HG03565 (cell line): ENCODE measurements at regions not wholly inside any gene's neighbourhood (a gene's known extent, or its start where the extent isn't known, plus 50 kb on each side); places are given as distances from the start of the nearest gene placed in this dataset.

Source experiments
- ATAC-seq: cut with Tn5 transposase; IDR thresholded peaks from one replicate; pipeline ENCODE4 v1.9.1; 2021; ENCODE audit warnings: mild to moderate bottlenecking, moderate library complexity; ENCODE audit not compliant: unreplicated experiment

DNA sequence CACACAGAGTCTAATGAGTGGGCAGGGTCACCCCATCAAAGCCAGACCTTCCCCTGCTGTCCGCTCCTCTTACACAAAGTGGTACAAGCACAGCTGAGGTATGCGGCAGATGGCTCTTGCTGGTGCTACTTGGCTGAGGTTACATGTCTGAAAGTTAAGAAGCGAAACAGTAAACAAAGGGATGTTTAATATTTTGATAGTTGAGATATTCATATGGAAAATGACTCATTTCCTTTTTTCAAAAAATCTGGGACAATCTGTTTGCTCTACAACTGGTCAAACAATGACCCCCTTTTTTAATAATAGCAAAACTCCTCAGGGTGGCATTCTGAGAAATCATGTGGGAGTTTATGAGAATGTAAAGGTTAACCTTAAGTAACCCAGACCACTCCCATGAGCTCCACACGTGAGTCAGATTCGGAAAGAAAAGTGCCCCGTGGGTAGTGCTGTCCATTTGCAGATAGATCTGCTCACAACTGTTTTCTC is 245.3 kb downstream of the TBXT start:
- no peak for ATAC-seq

DNA sequence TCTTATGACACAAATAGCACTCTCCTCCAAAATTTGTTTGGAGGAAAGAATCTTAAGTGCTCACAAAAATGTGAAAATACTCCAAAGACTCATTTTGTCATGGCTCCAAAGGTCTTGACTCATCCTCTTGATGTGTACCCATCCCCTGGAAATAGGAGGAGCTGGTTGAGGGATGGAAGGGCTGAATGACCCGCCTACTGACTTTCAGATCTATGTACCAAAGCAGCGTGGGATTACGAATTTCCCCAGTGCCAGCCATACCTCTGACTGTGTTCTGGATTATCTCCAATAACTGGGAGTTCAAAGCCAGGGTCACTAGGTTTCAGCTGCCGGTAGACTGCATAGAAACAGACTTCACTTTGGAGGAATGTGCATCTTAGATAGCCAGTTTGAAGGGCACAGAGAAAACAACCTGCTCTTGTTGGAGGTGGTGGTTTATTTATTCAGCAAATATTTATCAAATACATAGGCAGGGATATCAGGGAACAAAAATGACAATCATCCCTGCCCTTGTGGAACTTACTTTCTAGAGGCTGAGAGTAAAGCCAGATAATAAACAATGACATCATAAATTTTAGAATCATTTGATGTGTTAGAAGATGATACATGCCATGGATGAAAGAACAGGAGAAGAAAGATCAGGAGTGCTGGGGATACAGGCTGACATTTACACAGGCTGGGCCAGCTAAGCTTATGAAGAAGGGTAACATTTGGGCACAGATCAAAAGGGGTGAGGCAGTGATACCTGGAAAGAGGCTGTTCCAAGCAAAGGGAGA is 246.6 kb downstream of the TBXT start:
- no peak for ATAC-seq

DNA sequence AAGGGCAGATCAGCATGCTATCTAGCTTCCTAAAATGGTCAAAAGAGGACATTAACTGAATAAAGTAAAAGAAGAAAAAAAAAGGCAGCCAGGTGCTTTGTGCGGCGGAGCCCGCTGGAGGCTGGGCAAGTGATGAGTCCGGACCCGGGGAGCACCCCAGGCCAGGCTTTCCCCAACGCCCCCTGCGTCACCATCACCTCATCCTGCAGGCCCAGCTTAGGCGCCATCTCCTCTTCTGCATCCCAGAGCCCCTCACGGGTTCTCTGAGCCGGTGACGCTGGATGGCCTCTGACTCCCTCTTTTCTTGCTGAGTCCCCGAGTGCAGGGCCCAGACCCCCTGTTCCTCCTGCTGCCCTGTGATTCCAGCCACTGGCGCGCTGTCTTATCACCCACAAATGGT is 250.1 kb downstream of the TBXT start:
- no peak for ATAC-seq

DNA sequence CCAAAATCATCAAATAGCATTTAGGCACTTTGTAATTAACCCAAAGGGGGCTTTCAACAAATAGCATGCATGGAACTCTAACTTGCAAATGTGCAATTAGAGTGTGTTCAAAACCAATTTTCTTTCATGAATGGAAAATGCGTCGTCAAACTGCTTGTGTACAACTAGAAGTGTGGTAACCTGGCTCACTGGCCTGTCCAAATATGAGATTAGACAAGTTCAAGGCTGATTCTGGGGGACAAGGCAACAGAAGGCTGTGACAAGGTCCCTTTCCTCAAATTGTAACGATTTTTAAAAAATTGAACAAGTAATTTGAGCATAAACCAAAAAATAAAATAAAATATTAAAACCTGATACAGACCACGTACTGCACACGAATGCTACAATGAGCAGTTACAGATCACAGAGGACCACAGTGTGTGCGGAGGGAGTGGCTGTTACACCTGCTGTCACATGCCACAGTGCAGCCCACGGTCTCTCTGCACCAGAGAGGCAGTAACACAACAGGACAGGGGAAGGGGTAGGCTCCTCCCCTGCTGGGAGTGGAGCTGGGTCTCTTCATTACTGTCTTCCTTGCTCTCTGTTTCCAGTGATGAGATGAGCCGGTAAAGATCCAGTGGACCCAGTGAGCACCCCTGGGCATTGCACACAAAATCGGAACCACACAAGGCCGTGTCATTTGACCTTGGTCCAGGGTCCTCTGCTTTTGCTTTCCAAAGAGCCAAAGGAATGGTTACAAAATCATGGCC is 252.2 kb upstream of the PDE10A start:
- no peak for ATAC-seq

DNA sequence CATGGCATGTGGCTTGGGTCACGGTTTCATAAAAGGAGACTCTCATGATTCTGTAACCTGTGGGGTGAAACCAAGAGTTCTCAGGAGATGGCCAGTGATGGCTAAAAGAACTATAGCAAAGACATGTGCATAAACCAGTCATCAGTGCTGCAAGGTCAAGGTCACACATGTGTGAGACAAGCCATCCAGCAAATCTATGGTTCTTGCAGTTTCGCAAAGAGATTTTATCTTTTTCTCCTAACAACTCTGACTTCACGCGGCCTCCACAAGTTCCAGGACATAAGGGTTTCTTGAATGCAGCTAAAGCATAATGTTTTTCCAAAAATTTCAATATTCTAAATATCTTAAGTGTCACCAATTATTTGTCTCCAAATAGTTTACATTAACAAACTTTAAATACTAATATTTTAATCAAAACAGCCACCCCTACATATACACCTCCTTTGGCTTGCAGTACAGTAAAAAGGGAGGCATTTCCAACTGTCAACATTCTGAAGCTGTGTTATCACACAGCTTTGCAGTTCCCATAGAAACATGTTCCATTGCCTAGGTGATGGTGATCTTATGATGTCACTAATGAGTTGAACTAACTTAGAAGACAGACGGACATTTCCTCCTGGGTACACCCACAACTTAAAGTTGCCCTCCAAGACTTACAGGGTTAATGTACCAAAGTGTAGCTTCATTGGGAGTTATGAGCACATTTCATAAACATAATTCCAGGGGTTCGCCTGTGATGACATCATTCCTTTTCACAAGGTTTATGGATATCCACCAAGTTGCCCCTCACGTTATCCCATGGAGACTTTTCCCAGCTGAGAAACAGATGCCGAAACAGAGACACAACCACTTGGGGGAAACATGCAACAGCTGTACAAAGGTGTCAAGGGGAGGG is 250.9 kb upstream of the PDE10A start:
- ATAC-seq, result no peak

DNA sequence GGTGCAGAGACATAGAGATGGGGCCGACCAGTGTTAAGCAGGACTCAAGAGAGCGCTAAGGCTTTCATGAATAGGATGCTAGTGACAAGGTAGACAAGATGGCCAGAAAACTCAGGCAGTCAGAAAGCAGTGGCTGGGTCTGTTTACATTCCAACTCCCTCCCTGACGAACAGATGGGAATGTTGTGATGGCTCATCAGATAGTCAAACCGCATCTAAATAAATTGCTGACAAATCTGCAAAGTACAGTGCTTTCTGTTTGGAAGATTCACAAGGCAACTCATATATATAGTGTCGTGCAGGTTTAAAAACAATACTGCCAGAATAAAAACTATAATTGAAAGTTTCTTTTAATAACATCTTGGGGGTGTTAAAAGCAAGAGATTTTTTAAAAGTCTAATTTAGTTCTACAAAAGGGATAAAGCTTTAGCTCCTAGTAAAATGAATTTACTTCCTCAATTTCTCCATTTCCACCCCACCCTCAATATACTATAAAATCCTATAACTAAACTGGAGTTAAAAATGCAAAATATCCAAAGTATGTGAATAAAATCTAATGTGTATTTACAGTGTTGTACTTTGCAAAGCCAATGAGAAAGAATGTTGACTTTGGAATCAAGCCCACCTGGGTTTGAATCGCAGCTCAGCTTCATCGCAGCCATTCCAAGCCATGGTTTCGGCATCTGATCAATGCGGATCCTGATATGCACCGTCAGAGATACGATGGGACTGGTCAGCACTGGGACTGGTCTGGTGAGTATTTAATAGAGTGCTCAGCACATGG is 247.3 kb upstream of the PDE10A start:
- no peak for ATAC-seq

DNA sequence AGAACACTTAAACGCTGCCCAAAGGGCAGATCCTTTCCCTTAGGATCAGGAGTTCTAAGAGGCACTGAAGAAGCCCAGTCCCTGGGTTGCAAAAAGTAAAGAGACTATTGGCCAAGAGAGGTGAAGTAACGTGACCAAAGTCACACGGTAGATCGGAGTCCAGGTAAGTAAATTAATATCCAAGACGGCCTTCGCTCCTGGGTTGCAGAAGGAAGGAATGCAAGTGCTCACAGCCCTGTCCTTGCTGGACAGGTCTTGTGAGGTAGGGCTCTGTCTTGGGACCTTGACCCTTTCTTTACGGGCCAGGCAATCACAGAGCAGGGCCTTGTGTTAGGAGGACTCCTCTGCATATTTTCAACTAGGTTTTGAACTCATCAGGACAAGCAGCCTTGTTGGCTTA is 243.7 kb upstream of the PDE10A start:
- ATAC-seq, result no peak

DNA sequence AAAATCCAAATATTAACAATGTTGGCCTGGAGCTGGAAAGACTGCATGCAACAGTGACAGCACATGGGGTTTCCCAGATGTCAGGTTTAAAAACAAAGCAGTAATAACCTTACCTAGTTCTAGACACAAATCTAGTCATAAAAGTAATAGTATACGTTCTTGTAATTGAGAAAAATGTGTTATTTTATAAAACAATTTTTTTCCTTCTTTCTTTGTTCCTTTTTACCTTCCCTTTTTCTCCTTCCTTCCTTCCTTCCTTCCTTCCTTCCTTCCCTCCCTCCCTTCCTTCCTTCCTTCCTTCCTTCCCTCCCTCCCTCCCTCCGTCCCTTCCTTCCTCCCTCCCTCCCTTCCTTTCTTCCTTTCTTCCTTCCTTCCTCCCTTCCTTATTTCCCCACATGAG is 242.7 kb upstream of the PDE10A start:
- ATAC-seq, result no peak

DNA sequence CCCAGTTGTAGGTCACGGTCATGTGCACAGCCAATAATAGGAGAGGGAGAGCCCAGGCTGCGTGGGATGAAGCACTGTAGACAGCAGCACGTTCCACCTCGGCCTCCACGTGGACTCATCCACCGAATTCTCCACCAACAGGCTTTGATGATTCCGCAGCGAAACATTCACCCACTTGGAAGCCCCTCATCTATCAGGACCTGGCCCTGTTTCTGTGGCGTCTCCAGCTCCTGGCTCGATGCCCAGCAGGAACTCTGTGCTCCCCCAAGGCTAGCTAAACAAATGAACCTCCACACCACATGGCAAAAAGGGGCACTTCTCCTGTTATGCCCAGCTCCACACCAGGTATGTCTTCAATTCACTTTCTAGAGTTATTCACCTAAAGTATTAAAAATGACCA is 237.9 kb upstream of the PDE10A start:
- no peak for ATAC-seq

DNA sequence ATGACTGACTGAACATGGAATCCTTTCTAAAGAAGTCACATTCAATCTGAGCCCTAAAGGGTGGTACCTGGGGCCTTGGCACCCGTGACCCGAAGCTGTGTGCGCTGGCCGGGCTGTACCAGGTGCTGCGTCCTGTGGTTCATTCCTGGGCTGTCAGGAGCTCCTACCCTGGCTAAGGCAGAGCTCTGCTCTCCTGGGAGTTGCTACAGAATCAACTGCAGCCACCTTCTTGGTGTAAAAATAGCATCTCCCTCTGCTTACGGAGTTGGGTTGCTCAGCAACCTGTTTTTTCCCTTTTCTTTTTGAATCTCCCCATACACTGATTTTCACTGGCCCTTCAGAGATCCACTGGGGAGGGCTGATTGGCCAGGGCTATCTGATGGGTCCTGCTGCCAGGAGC is 236.6 kb upstream of the PDE10A start:
- no peak for ATAC-seq

DNA sequence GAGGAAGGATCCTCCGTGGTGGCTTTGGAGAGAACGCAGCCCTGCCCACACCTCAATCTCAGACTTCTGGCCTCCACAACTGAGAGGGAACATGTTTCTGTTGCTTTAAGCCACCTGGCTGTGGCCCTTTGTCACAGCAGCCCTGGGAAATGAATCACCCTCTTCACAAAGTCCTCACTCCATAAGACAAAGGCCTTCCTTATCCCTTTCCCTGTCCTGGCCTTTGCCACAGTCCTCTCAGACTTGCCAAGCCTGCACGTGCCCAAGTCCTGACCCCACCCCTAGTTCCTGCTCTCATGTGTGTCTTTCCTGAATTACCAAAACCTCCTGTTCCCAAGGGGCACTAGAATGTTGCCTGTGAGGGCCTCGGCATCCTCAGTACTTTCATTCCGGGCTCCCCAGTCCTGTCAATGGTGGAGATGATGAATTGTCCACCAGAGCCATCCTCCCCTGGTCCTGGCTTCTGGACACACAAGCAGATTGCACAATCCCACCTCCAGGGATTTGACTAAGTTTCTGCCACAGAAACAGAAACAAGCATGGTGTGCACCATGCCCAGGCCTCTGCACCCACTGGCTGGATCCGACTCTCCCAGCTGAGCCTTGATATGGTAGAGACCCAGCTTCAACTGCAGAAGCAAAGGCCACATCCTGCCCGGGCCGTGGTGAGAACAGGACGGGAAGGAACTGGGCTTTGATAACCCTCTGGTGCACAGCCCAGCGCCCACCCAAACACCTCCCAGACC is 232.6 kb upstream of the PDE10A start:
- no peak for ATAC-seq

DNA sequence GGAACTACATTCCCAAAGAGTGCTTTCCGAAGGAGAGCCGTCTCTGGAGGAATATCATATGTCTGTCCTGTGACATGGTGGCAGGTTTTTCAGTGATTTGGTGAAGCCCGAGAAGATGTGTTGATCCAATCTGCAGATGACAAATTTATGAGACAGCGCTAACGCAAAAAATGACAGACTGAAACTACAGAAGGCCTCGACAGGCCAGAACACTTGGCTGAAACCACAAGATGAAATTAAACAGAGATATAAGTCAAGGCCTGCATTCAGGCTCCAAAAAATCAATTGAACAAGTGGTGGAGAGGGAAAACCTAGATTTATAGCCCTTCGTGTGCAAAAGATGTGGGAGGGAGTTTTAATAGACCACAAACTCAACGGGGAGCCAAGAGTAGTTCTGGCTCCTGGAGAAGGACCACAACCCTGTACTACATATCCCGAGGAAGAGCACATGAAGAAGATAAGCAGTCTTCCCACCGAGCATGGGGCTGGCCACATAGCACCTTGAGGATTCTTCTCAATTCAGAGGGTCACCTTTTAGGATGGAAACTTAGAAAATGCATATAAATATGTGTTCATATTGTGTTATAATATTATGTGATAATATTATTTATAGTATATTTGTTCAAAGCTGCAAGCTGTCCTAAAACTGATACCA is 231.3 kb upstream of the PDE10A start:
- ATAC-seq, result no peak

DNA sequence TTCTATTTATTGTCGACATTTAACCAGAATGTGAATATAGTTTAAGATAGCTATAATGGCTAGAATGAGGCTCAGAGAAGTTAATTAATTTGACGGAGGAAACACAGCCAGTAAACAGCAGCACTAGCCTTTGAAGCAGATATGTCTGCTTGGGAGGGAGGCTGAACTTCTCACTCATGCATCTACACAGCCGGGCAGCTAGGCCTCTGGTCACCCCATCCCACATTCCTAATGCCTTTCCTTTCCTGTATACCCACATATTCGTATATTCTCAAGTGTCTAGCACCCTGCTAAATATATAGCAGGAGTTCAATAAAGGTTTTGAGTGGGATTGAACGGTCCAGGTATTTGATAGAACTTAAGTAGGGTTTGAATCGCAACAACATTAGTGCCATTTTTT is 230.4 kb upstream of the PDE10A start:
- no peak for ATAC-seq

DNA sequence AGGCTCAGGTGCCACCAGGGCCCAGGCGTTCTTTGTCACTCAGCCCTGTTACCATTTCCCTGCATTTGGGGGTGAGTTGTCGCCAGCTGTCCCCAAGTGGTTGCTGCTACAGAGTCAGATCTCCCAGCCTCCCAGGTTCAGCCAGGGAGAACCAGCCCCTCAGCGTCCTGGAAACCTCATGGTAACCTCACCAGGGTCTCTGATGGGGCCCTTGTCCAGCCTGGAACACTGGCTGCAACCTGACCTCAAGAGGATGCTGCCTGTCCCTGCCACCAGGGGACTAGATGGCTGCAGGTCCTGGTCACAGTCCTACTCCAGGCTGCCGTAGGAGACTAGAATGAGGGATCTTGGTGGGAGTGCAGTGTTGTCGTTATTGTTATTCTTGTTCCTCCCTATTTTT is 228.3 kb upstream of the PDE10A start:
- ATAC-seq, result no peak

DNA sequence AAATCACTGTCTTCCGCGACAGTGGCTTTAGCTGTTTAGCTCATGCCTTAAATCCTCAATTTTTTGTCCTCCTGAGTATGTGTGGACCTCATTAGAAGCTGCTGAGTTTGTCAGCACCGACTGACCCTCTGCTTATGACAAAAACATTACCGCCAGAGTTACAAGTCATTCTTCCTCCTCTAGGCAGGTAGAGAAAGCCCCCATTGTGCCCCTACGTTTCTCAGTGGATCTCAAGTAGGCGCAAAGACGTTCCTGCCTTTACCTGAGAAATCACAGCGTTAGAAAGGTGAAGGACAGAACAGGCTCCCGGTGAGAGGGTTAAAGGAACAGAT is 227.3 kb upstream of the PDE10A start:
- no peak for ATAC-seq

DNA sequence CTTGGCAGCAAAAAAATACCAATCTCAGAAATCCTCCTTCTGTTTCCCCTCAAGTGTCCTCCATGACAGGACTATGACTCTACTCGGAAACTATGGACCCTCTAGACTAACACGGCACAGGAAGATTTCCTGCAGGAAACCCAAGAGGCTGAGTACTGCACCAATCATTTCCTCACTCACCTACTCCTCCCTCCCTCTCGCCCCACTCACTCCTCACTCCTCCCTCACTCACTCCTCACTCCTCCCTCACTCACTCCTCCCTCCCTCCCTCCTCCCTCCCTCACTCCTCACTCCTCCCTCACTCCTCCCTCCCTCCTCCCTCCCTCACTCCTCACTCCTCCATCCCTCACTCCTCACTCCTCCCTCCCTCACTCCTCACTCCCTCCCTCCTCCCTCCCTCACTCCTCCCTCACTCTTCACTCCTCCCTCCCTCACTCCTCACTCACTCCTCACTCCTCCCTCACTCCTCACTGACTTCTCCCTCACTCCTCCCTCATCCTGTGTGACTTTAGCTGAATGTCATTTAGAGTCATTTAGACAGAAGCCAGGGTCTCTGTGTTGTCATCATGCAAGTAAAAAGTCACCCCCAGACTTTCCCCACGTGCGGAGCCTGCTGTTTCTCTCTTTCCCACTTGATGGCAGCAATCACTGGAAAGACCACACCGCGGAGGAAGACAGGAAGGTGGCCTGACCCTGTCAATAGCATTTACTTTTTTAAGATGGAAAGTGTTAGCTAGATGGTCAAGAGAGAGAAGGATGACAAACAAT is 226.8 kb upstream of the PDE10A start:
- no peak for ATAC-seq

DNA sequence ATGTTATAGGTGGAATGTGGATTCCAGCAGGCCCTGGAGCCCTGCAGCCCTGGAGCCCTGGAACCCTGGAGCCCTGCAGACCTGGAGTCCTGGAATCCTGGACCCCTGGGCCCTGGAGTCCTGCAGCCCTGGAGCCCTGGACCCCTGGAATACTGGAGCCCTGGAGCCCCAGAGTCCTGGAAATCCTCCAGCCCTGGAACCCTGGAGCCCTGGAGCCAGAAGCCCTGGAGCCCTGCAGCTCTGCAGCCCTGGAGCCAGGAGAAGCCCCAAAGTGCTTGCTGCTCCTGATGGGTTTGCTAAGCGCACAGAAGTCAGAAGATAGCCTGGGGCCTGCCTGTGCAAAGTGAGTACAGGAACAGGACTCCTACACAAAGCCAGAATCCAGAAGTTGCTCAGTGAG is 223.1 kb upstream of the PDE10A start:
- no peak for ATAC-seq

DNA sequence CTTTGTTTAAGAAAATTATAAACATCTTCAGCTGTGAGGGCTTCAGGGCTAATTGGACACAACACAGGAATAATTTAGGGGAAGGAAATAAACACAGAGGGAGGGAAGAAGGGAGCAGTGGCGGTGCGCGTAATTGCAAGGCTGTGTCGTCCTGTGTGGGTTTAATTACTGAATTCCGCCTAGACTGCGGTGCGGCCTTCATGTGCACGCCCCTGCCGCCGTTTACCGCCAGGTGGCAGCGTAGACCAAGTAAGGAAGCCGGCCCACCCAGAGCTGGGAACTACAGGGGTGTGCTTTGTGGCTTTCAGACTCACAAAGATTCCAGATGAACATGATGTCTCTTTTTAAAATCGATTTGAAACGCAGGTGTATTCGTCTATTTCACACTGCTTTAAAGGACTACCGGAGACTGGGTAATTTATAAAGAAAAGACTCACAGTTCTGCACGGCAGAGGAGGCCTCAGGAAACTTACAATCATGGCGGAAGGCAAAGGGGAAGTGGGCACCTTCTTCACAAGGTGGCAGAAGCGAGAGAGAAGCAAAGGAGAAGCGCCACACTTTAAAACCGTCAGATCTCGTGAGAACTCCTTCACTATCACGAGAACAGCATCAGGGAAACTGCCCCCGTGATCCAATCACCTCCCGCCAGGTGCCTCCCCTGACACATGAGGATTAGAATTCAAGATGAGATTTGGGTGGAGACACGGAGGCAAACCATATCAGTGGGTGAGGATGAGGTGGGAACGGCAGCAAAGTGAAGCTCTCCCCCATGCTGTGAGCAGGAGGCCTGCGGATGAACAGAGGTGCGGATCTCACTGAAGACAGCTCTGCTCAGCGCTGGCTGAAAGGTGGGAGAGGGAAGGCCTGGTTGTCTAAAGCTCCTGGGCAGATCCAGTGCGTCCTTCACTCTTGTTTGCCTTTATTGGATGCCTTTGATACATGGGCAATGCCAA is 222.0 kb upstream of the PDE10A start:
- ATAC-seq, result peak; percentile 95
